MCF 10A (cell line): ENCODE measurements at regions not wholly inside any gene's neighbourhood (a gene's known extent, or its start where the extent isn't known, plus 50 kb on each side); places are given as distances from the start of the nearest gene placed in this dataset.
"Not testable (repeated sequence)": the region's sequence is repeated elsewhere in the genome, so short reads cannot be mapped to it uniquely, and the experiment has no call there.

Experiments used
- BruUV-seq: library from RNA; stranded (reverse); fragments of 400-500 nt; replicated peaks from 2 replicates; lab custom pipeline; 2021; lab: Mats Ljungman, UMichigan
- CTCF ChIA-PET: fragments of 300-600 bp; sonication (Branson Sonifier 250); formaldehyde crosslinking; extraction: SDS; loops from one replicate; lab custom pipeline; 2021; ENCODE audit warnings: antibody characterized with exemption, inconsistent platforms; lab: Yijun Ruan, JAX
- POLR2A ChIA-PET: fragments of 300-600, 350-650 bp; sonication (Branson Sonifier 250); formaldehyde crosslinking; extraction: SDS; loops from one replicate; lab custom pipeline; 2020; ENCODE audit warnings: antibody characterized with exemption, inconsistent platforms; lab: Yijun Ruan, JAX
- DNase-seq: peaks from one replicate; pipeline ENCODE4 v3.0.0-alpha.2; 2018; ENCODE audit not compliant: unreplicated experiment
- H3K27ac Mint-ChIP-seq: one replicate; pipeline ENCODE4 v1.8.0; 2022; ENCODE audit warnings: mild to moderate bottlenecking, low read depth, mixed read lengths; ENCODE audit not compliant: unreplicated experiment
- H3K27me3 Mint-ChIP-seq: one replicate; pipeline ENCODE4 v1.8.0; 2022; ENCODE audit warnings: mixed read lengths; ENCODE audit not compliant: insufficient read depth, unreplicated experiment
- H3K36me3 Mint-ChIP-seq: one replicate; pipeline ENCODE4 v1.8.0; 2022; ENCODE audit warnings: mild to moderate bottlenecking, moderate library complexity, mixed read lengths; ENCODE audit not compliant: insufficient read depth, unreplicated experiment
- H3K4me1 Mint-ChIP-seq: one replicate; pipeline ENCODE4 v1.8.0; 2022; ENCODE audit warnings: mixed read lengths; ENCODE audit not compliant: insufficient read depth, unreplicated experiment
- H3K4me3 Mint-ChIP-seq: one replicate; pipeline ENCODE4 v1.8.0; 2022; ENCODE audit warnings: mild to moderate bottlenecking, moderate library complexity, mixed read lengths; ENCODE audit not compliant: unreplicated experiment
- H3K9me3 Mint-ChIP-seq: one replicate; pipeline ENCODE4 v1.8.0; 2022; ENCODE audit warnings: mixed read lengths; ENCODE audit not compliant: unreplicated experiment
- CTCF ChIP-seq: fragments of 200-600 bp; IDR thresholded peaks from one replicate; pipeline ENCODE4 v1.8.0; 2022; ENCODE audit warnings: antibody characterized with exemption, mild to moderate bottlenecking; ENCODE audit not compliant: unreplicated experiment
- intact Hi-C: fragments of 100-400 bp; cut with micrococcal nuclease; formaldehyde crosslinking; loops from 2 replicates; pipeline ENCODE4 v1.14.1; 2022

- H3K36me3 Mint-ChIP-seq: peaks cover 6% of the 10 kb centered on the region
- no peaks in the 10 kb centered on the region for H3K4me1 Mint-ChIP-seq
- POLR2A ChIA-PET: no interaction called here
- no peak for TF ChIP-seq CTCF
- H3K27me3 Mint-ChIP-seq: no peaks in the 10 kb centered on the region
- DNase-seq: no peak
- H3K4me3 Mint-ChIP-seq: no peak overlapping the region
- intact Hi-C loops: no loop called here
- peaks cover 64% of the 10 kb centered on the region for H3K9me3 Mint-ChIP-seq
- BruUV-seq: no TSS peak
- CTCF ChIA-PET: no interaction called here
- H3K27ac Mint-ChIP-seq: no peak overlapping the region
Observed at GRCh38 chr10:131363416-131363815, 51.9 kb upstream of the TCERG1L start.

GRCh38 chr10:131371571-131371970 is 60.0 kb upstream of the TCERG1L start:
- no peak for DNase-seq
- H3K27ac Mint-ChIP-seq: no peak overlapping the region
- H3K36me3 Mint-ChIP-seq: no peaks in the 10 kb centered on the region
- POLR2A ChIA-PET: no interaction called here
- H3K4me3 Mint-ChIP-seq: no peak overlapping the region
- H3K4me1 Mint-ChIP-seq: no peaks in the 10 kb centered on the region
- CTCF ChIA-PET: no interaction called here
- peaks cover 21% of the 10 kb centered on the region for H3K9me3 Mint-ChIP-seq
- intact Hi-C loops: no loop called here
- no peak for TF ChIP-seq CTCF
- H3K27me3 Mint-ChIP-seq: no peaks in the 10 kb centered on the region
- no TSS peak for BruUV-seq

- Mint-ChIP-seq H3K4me3 (no peak overlapping the region), H3K9me3 (peaks cover 37% of the 10 kb centered on the region), H3K27ac (no peak overlapping the region), H3K27me3 (no peaks in the 10 kb centered on the region), H3K36me3 (no peaks in the 10 kb centered on the region), H3K4me1 (no peaks in the 10 kb centered on the region)
- no peak for TF ChIP-seq CTCF
- no TSS peak for BruUV-seq
- CTCF ChIA-PET: no interaction called here
- intact Hi-C loops: no loop called here
- DNase-seq: no peak
- POLR2A ChIA-PET: interaction anchor here (0.6 kb wide), 1 partner anchor 479 kb away, joined by 3 read pairs; no protein-coding TSS in a partner anchor
Observed at GRCh38 chr10:131381576-131381975, 70.1 kb upstream of the TCERG1L start.

GRCh38 chr10:131385161-131385872 is 73.8 kb upstream of the TCERG1L start:
- CTCF ChIA-PET, DNase-seq, BruUV-seq, H3K4me3 Mint-ChIP-seq, POLR2A ChIA-PET, intact Hi-C loops, H3K4me1 Mint-ChIP-seq, H3K27ac Mint-ChIP-seq, H3K27me3 Mint-ChIP-seq, H3K36me3 Mint-ChIP-seq: not testable (repeated sequence)
- H3K9me3 Mint-ChIP-seq: peaks cover 31% of the 10 kb centered on the region
